CD4-positive, CD25-positive, alpha-beta regulatory T cell (primary cell): ENCODE measurements at regions not wholly inside any gene's neighbourhood (a gene's known extent, or its start where the extent isn't known, plus 50 kb on each side); places are given as distances from the start of the nearest gene placed in this dataset.
"Not testable (repeated sequence)": the region's sequence is repeated elsewhere in the genome, so short reads cannot be mapped to it uniquely, and the experiment has no call there.

ENCODE experiments used
- ATAC-seq, 2 donors: fragments of 150-1000 bp; cut with Tn5 transposase; one replicate each; pipeline ENCODE4 v1.10.0; 2021; ENCODE audit warnings: low read depth in 2 of 2, moderate number of reproducible peaks in 2 of 2, moderate library complexity in 1 of 2
- DNase-seq, 3 donors: peaks; one replicate each; pipeline versions ENCODE4 v3.0.0 to v3.0.0-alpha.2; 2012 to 2022; ENCODE audit warnings: mixed read lengths in 1 of 3
- H3K27ac ChIP-seq: one replicate; pipeline ENCODE4 v1.7.0; 2013; ENCODE audit warnings: mild to moderate bottlenecking, low read length; ENCODE audit not compliant: insufficient read depth, poor library complexity, severe bottlenecking
- H3K27me3 ChIP-seq: one replicate; pipeline ENCODE4 v1.7.0; 2013; ENCODE audit warnings: low read length; ENCODE audit not compliant: control insufficient read depth, insufficient read depth
- H3K36me3 ChIP-seq: one replicate; pipeline ENCODE4 v1.7.0; 2013; ENCODE audit warnings: mild to moderate bottlenecking, low read length, moderate library complexity; ENCODE audit not compliant: control insufficient read depth, insufficient read depth
- H3K4me1 ChIP-seq: 2 replicates; pipeline ENCODE4 v1.7.0; 2013; ENCODE audit warnings: mild to moderate bottlenecking, low read length; ENCODE audit not compliant: insufficient read depth, control insufficient read depth, poor library complexity, severe bottlenecking
- H3K4me3 ChIP-seq: one replicate; pipeline ENCODE4 v1.7.0; 2013; ENCODE audit warnings: low read depth, mild to moderate bottlenecking, low read length, moderate library complexity
- H3K9me3 ChIP-seq, 2 experiments: 1 replicate in 1 of 2; 2 replicates in 1 of 2; pipeline ENCODE4 v1.7.0; 2013; ENCODE audit warnings: low read length in 2 of 2, mild to moderate bottlenecking in 1 of 2, moderate library complexity in 1 of 2; ENCODE audit not compliant: control insufficient read depth in 2 of 2
- H3K27ac Mint-ChIP-seq, 3 donors: one replicate each; pipeline ENCODE4 v1.8.0; 2020 to 2022; ENCODE audit warnings: mild to moderate bottlenecking in 3 of 3, mixed read lengths in 3 of 3, moderate library complexity in 2 of 3
- H3K27me3 Mint-ChIP-seq: one replicate; pipeline ENCODE4 v1.8.0; 2022; ENCODE audit warnings: mild to moderate bottlenecking, mixed read lengths
- H3K36me3 Mint-ChIP-seq: one replicate; pipeline ENCODE4 v1.8.0; 2020; ENCODE audit warnings: mixed read lengths
- H3K4me1 Mint-ChIP-seq, 4 donors: one replicate each; pipeline ENCODE4 v1.8.0; 2020 to 2022; ENCODE audit warnings: mixed read lengths in 4 of 4, mild to moderate bottlenecking in 1 of 4
- H3K4me3 Mint-ChIP-seq, 4 donors: one replicate each; pipeline ENCODE4 v1.8.0; 2020 to 2022; ENCODE audit warnings: mild to moderate bottlenecking in 4 of 4, mixed read lengths in 4 of 4, moderate library complexity in 3 of 4
- H3K9me3 Mint-ChIP-seq, 7 donors: one replicate each; pipeline ENCODE4 v1.8.0; 2020 to 2022; ENCODE audit warnings: mixed read lengths in 7 of 7, mild to moderate bottlenecking in 3 of 7, moderate library complexity in 2 of 7

GRCh38 chr5:172534229-172535107, 80.1 kb upstream of the SH3PXD2B start:
- H3K27me3 ChIP-seq = peaks cover 4% of the 10 kb centered on the region

GRCh38 chr5:172533399-172534228, 79.3 kb upstream of the SH3PXD2B start:
- H3K36me3 Mint-ChIP-seq = no peaks in the 10 kb centered on the region
- no peak overlapping the region for H3K4me3 Mint-ChIP-seq
- H3K9me3 ChIP-seq = no peaks in the 10 kb centered on the region
- no peaks in the 10 kb centered on the region for H3K36me3 ChIP-seq
- no peak overlapping the region for H3K4me3 ChIP-seq
- no peak overlapping the region for H3K27ac ChIP-seq
- H3K4me1 ChIP-seq = no peaks in the 10 kb centered on the region
- H3K4me1 Mint-ChIP-seq = no peaks in the 10 kb centered on the region
- H3K27ac Mint-ChIP-seq = no peak overlapping the region
- H3K27me3 Mint-ChIP-seq = peaks cover 14% of the 10 kb centered on the region
- peaks cover 2% of the 10 kb centered on the region for H3K27me3 ChIP-seq
- ATAC-seq (no peak), DNase-seq (no peak)
- H3K9me3 Mint-ChIP-seq = peaks cover 0 to 4% (median 0%) of the 10 kb centered on the region in 7 donors

More at GRCh38 chr5:172534229-172535107, 80.1 kb upstream of the SH3PXD2B start:
- Mint-ChIP-seq H3K4me3 (no peak overlapping the region), H3K4me1 (no peaks in the 10 kb centered on the region), H3K27ac (no peak overlapping the region), H3K9me3 (peaks cover 0 to 4% (median 0%) of the 10 kb centered on the region in 7 donors), H3K36me3 (no peaks in the 10 kb centered on the region), H3K27me3 (peaks cover 12% of the 10 kb centered on the region)
- H3K36me3 ChIP-seq = no peaks in the 10 kb centered on the region
- no peak for DNase-seq
- no peaks in the 10 kb centered on the region for H3K9me3 ChIP-seq
- ATAC-seq = no peak
- H3K27ac ChIP-seq = no peak overlapping the region
- H3K4me1 ChIP-seq = no peaks in the 10 kb centered on the region
- H3K4me3 ChIP-seq = no peak overlapping the region

- Mint-ChIP-seq H3K27ac (no peak overlapping the region), H3K36me3 (no peaks in the 10 kb centered on the region), H3K9me3 (peaks cover 0 to 4% (median 0%) of the 10 kb centered on the region in 7 donors), H3K27me3 (peaks cover 14% of the 10 kb centered on the region), H3K4me1 (no peaks in the 10 kb centered on the region), H3K4me3 (no peak overlapping the region)
- H3K36me3 ChIP-seq = no peaks in the 10 kb centered on the region
- H3K27ac ChIP-seq = no peak overlapping the region
- no peaks in the 10 kb centered on the region for H3K4me1 ChIP-seq
- no peak for ATAC-seq
- no peak for DNase-seq
- H3K27me3 ChIP-seq = peaks cover 2% of the 10 kb centered on the region
- no peaks in the 10 kb centered on the region for H3K9me3 ChIP-seq
- H3K4me3 ChIP-seq = no peak overlapping the region
These were observed 78.7 kb upstream of the SH3PXD2B start for GRCh38 chr5:172533058-172533398.

- not testable (repeated sequence) for H3K36me3 Mint-ChIP-seq, ATAC-seq
These were observed 78.1 kb upstream of the SH3PXD2B start for GRCh38 chr5:172532439-172532838.

GRCh38 chr5:172531704-172532026, 77.3 kb upstream of the SH3PXD2B start:
- Histone ChIP-seq H3K4me1 (no peaks in the 10 kb centered on the region), H3K27ac (no peak overlapping the region), H3K9me3 (no peaks in the 10 kb centered on the region), H3K4me3 (no peak overlapping the region), H3K36me3 (no peaks in the 10 kb centered on the region), H3K27me3 (peaks cover 2% of the 10 kb centered on the region)
- Mint-ChIP-seq H3K36me3 (no peaks in the 10 kb centered on the region), H3K27me3 (peaks cover 14% of the 10 kb centered on the region), H3K4me3 (no peak overlapping the region), H3K27ac (no peak overlapping the region), H3K9me3 (peaks cover 0 to 4% (median 0%) of the 10 kb centered on the region in 7 donors), H3K4me1 (no peaks in the 10 kb centered on the region)
- no peak for ATAC-seq
- DNase-seq = no peak

More at GRCh38 chr5:172532439-172532838, 78.1 kb upstream of the SH3PXD2B start:
- H3K27ac ChIP-seq, H3K9me3 ChIP-seq, H3K9me3 Mint-ChIP-seq, DNase-seq, H3K36me3 ChIP-seq, H3K27ac Mint-ChIP-seq, H3K4me3 Mint-ChIP-seq, H3K4me3 ChIP-seq, H3K4me1 Mint-ChIP-seq, H3K27me3 ChIP-seq, H3K4me1 ChIP-seq: not testable (repeated sequence)
- H3K27me3 Mint-ChIP-seq = peaks cover 14% of the 10 kb centered on the region

GRCh38 chr5:172530878-172531703, 76.8 kb upstream of the SH3PXD2B start:
- no peak overlapping the region for H3K4me3 Mint-ChIP-seq

GRCh38 chr5:172530406-172530805, 76.1 kb upstream of the SH3PXD2B start:
- Histone ChIP-seq H3K36me3 (no peaks in the 10 kb centered on the region), H3K9me3 (no peaks in the 10 kb centered on the region), H3K27ac (no peak overlapping the region), H3K4me1 (no peaks in the 10 kb centered on the region), H3K27me3 (no peaks in the 10 kb centered on the region), H3K4me3 (no peak overlapping the region)
- Mint-ChIP-seq H3K4me1 (no peaks in the 10 kb centered on the region), H3K36me3 (no peaks in the 10 kb centered on the region), H3K4me3 (no peak overlapping the region), H3K27ac (no peak overlapping the region), H3K27me3 (peaks cover 10% of the 10 kb centered on the region), H3K9me3 (peaks cover 0 to 4% (median 0%) of the 10 kb centered on the region in 7 donors)
- no peak for ATAC-seq
- DNase-seq = no peak

More at GRCh38 chr5:172530878-172531703, 76.8 kb upstream of the SH3PXD2B start:
- no peaks in the 10 kb centered on the region for H3K36me3 ChIP-seq
- H3K4me1 Mint-ChIP-seq = no peaks in the 10 kb centered on the region
- no peak overlapping the region for H3K27ac Mint-ChIP-seq
- H3K36me3 Mint-ChIP-seq = no peaks in the 10 kb centered on the region
- H3K27me3 ChIP-seq = peaks cover 2% of the 10 kb centered on the region
- H3K27ac ChIP-seq = no peak overlapping the region
- H3K27me3 Mint-ChIP-seq = peaks cover 14% of the 10 kb centered on the region
- H3K9me3 ChIP-seq = no peaks in the 10 kb centered on the region
- no peak for ATAC-seq
- no peak overlapping the region for H3K4me3 ChIP-seq
- no peaks in the 10 kb centered on the region for H3K4me1 ChIP-seq
- no peak for DNase-seq
- H3K9me3 Mint-ChIP-seq = peaks cover 0 to 4% (median 0%) of the 10 kb centered on the region in 7 donors
